Daoy (cell line): ENCODE measurements at regions not wholly inside any gene's neighbourhood (a gene's known extent, or its start where the extent isn't known, plus 50 kb on each side); places are given as distances from the start of the nearest gene placed in this dataset.

ENCODE experiments used
- DNase-seq: peaks from one replicate; pipeline ENCODE4 v3.0.0-alpha.2; 2015; ENCODE audit warnings: low read depth

- no peak for DNase-seq
These were observed 52.7 kb upstream of the ALK start for GRCh38 chr2:29974086-29974485.

DNA sequence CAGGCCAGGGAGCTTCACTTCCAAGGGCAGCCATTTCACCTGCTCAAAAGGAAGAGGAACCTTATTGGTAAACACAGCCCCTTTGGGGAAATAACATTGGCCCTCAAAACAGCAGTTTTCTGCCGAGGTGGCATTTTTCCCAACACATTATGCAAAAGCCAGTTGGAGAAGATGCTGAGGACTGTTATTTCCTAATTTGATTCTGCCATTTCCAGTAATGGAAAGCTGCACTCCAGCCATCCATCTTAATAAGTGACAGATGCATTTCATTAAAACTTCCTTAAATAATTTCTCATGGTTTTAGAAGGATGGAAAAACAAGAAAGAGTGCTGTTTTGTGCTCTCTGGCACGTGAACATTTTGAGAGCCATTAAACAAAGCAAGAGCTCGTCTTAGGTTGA lies 55.9 kb upstream of the ALK start:
- no peak for DNase-seq

DNA sequence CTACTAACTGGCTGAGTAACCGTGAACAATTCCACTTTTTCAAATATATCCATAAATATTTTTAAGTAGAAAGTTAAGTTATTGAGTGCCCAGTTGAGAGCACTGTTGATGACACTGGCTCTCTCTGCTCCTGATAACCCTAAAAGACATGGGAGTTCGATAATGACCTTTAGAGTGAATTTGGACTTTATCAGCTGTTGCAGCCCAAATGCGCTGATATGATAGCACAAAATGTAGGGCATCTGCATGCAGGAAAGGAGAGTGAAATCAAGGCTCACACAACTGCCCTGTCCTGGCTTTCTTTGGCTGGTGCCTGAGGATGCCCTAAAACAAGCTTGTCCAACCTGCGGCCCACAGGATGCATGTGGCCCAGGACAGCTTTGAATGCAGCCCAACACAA lies 60.0 kb upstream of the ALK start:
- no peak for DNase-seq

DNA sequence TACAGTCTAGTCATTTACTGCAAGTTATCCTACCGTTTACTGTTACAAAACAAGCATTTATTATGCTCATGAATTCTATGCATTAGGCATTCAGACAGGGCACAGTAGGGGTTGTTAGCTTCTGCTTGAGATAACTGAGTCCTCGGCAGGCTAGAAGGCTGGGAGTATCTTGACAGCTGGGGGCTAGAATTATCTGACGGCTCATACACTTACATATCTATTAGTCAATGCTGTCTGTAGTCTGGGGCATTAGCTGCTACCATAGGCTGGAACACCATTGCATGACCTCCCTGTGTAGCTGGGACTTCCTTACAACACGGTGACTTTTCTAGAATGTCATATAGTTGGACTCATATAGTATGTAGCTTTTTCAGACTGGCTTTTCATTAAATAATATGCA lies 61.9 kb upstream of the ALK start:
- no peak for DNase-seq

DNA sequence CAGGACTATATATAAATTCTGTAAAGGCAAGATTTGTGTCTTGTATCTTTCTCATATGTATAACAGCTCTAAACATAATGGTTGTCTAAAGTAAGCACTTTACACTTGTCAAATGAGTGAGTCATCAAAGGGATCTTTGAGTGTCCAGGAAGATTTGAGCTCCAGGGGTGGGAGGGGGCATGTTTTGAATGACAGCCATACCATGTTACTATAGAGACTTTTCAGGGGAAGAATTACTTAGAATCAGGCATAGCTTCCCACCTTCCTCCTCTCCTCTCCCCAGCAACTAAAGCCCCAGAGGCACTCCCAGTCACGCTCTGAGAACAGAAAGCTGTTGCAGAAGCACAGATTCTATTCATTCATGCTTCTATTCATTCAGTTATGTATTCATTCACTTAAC lies 65.8 kb upstream of the ALK start:
- no peak for DNase-seq

DNA sequence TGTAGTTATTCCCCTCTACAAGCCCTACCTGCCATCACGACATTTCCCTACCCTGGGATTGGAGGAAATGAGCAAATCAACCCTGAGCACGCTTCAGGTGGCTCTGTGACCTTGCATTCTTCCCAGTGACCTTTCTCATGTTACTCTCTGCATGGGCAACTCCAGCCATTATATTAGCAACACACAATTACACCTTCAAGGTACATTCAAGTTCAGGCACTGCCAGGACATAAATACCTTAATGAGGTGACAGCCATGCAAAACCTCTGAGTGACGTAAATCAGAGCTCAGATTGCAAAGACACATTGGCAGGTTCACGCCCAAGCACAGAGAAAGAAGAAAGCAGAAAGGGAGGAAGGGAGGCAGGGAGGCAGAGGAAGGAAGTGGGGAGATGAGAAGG lies 68.7 kb upstream of the ALK start:
- DNase-seq = no peak

GRCh38 chr2:29991086-29991485 lies 69.7 kb upstream of the ALK start:
- no peak for DNase-seq

DNA sequence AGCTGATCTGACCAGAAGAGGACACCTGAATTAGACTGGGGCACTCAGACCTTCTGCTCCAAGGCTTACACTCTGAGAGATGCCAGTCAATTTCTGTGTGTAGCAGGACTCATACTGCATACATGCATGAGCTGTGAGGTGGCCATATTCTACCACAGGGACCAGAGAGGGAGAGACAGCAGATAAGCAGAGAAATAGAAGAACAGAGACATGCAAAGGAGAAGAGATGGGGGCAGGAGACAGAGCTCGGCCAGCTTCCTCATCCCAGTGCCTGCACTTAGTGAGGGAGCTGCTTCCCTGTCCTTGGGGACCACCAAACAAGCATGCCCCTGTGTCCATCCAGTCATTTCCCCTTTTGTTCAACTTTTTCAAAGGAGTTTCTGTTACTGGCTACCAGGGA lies 73.9 kb upstream of the ALK start:
- DNase-seq = no peak

DNA sequence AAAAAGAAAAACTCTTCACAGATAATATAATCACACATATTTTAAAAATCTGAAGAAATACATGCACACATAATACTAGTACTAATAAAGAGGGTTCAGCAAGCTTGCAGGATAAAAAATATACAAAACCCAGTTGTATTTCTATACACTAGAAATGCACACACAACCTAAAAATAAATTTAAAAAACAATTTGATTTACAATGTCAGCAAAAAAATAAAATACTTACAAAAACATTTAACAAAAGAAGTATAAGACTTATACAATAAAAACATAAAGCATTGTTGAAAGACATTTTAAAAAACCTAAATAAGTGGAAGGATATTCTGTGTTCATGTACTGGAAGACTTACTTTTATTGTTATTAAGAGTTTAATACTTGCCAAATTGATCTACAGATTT lies 81.7 kb upstream of the ALK start:
- no peak for DNase-seq

DNA sequence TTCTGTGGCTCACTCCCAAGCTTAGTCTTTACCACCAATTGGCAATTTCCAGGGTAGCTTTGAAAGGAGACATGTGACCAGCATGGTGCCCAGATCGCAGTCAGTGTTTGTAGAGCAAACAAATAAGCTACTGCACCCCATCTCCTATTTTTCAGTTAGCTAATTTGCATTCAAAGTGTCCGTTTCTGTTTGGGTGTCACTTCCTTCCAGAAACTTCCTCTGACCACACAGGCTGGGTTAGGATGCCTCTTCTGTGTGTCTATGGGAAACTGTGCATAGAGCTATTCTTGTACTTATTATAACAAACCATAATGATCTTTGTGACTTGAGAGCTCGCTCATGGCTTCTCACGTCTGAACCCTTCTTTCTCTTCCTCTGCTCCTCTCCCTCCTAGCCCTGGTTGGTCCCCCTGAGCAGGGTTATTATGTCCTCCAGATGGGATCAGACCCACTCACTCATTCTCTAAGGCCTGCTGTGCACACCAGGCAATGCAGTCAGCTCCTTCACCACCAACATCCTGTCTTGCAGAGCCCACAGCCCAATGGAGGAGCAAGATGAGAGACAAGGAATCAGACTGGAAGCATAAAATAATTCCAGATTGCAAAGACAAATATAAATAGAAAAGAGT lies 101.2 kb upstream of the ALK start:
- DNase-seq = no peak

DNA sequence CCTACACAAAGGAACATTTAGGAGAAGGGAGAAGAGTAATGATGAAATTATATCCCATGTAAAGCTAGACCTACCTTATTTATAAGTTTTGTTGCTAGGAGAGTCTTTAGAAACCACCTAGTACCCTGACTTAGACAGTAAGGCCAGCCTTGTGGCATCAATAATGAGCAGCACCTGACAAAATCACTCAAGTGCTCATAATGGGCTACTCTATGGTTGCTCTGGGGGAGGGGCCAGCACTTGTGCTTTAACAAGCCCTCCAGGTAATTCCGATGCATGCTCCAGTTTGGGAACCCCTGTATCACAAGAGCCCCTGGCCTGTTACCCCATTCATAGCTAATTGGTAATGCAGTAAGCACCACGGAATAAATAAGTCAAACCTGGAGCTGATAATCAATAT lies 102.9 kb upstream of the ALK start:
- DNase-seq = no peak

GRCh38 chr2:30026091-30027055 lies 105.0 kb upstream of the ALK start:
- DNase-seq = peak; percentile 92

- DNase-seq = no peak
These were observed 108.4 kb upstream of the ALK start for GRCh38 chr2:30029804-30030203.

GRCh38 chr2:30030361-30030760 lies 109.0 kb upstream of the ALK start:
- no peak for DNase-seq

DNA sequence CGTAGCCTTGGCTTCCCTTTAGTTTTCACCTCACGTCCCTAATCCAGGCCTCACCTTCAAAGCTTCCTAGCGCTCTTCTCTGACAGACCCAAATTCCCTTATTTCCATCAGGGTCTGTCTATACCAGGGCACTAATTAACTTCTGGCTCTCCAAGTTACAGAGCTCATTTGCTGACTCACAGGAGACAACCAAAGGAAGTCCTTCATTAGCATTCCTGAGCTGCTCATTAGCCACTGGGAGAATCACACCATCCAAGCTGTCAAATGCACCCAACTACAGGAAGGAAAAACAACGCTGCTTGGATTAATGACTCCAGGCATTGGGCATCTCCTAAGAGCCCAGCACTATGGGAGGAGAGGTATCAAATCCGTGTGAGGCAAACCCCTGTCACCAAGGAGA lies 109.8 kb upstream of the ALK start:
- DNase-seq = peak; percentile 30

DNA sequence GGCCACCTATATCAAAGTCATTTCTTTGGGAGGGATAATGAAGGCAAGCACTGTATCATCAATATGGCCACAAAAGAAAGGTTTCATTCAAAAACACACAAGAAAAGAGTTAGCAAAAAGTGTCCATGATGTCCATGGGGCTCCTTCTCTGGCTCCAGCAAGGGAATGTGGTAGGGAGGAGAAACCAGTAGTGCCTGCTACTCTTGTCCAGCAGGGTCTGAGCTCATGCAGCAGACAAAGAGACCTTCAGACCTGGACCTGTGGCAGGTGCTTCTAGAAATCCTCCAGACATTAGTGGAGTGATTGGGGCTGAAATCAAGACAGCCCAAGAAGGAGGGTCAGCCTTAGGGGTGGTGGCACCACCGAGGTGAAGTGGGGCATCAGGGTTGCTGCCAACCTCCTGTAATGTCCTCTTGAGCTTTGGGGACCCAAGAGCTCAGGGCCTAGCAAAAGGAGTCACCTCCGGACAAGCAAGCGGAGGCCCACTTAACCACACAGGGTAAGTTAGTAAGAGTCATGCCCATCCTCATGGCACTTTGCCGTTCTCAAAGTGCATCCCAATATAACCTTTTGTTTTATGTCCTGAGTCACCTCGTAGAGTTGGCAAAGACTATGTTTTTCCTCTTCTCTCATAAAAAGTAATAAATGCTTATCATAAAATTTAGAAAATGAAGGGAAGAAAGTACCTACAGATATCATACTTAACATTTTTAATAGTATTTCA lies 112.6 kb upstream of the YPEL5 start:
- no peak for DNase-seq

GRCh38 chr2:30037016-30037415 lies 109.8 kb upstream of the YPEL5 start:
- DNase-seq = peak; percentile 73

DNA sequence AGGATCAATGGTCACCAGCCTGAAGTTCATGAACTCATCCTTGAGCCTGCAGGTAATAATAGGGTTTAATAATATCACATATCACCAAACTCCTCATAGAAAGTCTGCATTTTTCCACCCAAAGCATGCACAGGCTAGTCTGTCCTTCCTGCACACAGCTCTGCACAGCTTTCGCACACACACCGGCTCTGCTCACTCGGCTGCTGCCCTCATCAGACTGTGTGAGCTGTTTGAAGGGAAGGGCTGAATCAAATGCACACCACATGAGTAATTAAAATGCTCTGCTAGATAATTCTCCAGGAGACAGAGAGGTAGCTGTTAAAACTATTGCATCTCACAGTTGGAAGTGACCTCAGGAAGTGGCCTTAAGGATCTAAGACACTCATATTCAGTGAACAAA lies 108.4 kb upstream of the YPEL5 start:
- DNase-seq = no peak

DNA sequence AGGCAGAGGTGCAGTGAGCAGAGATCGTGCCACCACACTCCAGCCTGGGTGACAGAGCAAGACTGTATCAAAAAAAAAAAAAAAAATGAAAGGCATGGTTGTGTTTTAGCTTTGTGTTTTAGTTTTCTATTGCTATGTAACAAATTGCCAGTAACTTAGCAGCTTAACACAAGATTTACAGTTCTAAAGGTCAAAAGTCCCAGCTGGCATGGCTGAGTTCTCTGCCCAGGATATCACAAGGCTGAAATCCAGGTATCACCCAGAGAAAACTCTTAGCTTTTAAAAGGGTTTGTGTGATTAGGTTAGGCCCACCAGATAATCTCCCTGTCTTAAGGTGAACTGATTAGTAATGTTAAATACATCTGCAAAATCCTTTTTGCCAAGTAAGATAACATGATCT lies 107.7 kb upstream of the YPEL5 start:
- no peak for DNase-seq

DNA sequence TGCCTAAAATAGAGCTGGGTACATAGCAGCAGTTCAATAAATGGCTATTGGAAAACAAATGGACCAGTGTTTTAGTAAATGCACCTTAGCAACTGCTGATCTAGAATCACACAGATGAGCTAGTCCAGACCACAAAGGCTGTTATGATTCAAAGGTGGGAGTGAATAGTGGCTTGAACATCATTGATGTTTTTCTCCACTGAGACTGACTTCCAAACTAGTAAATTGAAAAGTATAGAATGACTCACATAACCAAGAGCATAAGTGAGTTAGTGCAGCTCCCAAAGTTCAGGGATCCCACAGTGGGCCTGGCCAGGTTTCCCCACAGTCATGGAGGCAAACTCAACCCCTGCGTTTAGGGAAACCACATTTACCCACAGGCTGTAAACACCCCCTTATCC lies 106.7 kb upstream of the YPEL5 start:
- DNase-seq = no peak

DNA sequence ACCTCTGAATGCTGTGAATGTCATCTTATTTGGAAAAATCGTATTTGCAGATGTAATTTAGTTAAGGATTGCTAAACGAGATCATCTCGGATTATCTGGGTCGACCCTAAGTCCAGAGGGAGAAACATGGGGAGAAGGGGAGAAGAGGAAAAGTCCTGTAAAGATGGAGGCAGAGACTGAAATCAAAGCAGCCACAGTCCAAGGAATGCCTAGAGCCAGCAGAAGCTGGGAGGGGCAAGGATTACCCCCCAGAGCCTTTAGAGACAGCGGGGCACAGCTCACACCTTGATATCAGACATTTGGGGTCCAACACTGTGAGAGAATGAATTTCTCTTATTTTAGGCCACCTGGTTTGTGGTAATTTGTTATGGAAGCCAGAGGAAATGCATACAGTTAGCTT lies 104.9 kb upstream of the YPEL5 start:
- no peak for DNase-seq

GRCh38 chr2:30046396-30046795 lies 100.4 kb upstream of the YPEL5 start:
- DNase-seq = no peak

- no peak for DNase-seq
These were observed 99.8 kb upstream of the YPEL5 start for GRCh38 chr2:30046979-30047378.
